Pancreas (tissue), 10 donors: ENCODE measurements at regions not wholly inside any gene's neighbourhood (a gene's known extent, or its start where the extent isn't known, plus 50 kb on each side); places are given as distances from the start of the nearest gene placed in this dataset.
"Not testable (repeated sequence)": the region's sequence is repeated elsewhere in the genome, so short reads cannot be mapped to it uniquely, and the experiment has no call there.

ENCODE experiments used
- ATAC-seq, 4 donors: fragments of 200-7000 bp; cut with Tn5 transposase; one replicate each; pipeline versions ENCODE4 v1.8.0 to v1.9.1; 2020; ENCODE audit warnings: mild to moderate bottlenecking in 4 of 4, moderate library complexity in 4 of 4
- DNase-seq, 6 donors: peaks; one replicate each; pipeline ENCODE4 v3.0.0-alpha.2; 2020
- FAIRE-seq: peaks from 2 replicates; lab custom pipeline; 2012; peaks lifted over from hg19 to GRCh38; lab: Jason Lieb, UNC
- H3K27ac ChIP-seq, 4 donors: fragments of 200-600 bp; sonication (generic); 1 replicate in 3 of 4; 2 replicates in 1 of 4; pipeline versions ENCODE4 v1.5.0 to v1.8.0; 2020
- H3K27me3 ChIP-seq, 4 donors: fragments of 200-600 bp; one replicate each; pipeline ENCODE4 v1.8.0; 2021
- H3K36me3 ChIP-seq, 3 donors: fragments of 200-600 bp; sonication (generic) in 1 of 3; one replicate each; pipeline versions ENCODE4 v1.5.0 to v1.8.0; 2020 to 2021
- H3K4me1 ChIP-seq, 3 donors: fragments of 200-600 bp; one replicate each; pipeline ENCODE4 v1.8.0; 2021
- H3K4me3 ChIP-seq, 4 donors: fragments of 200-600 bp; sonication (generic) in 2 of 4; one replicate each; pipeline versions ENCODE4 v1.5.0 to v1.8.0; 2020 to 2021
- H3K9me3 ChIP-seq, 4 donors: fragments of 200-600 bp; one replicate each; pipeline ENCODE4 v1.8.0; 2021
- WGBS, 2 donors: extraction: QIAGEN DNeasy Blood & Tissue Kit; methylation state at CpG; one replicate each; pipeline ENCODE4 v1.1.7; 2013; 5-methylcytosine and 5-hydroxymethylcytosine counted together
- intact Hi-C, 3 donors: fragments of 100-400 bp; cut with DNase I; formaldehyde crosslinking; loops; one replicate each; pipeline versions ENCODE4 v1.11.1 to v1.14.2; 2022
- TF ChIP-seq, protein P1 (sequence below), 4 donors: fragments of 200-600 bp; sonication (generic) in 3 of 4; IDR thresholded peaks; one replicate each; pipeline versions ENCODE4 v1.5.0 to v1.8.0; 2021; ENCODE audit warnings: antibody characterized with exemption in 4 of 4
- donor health status: healthy with polysubstance abuse.
- donor health status: DM: no; HTN: no; CAD: no; lungs with moderate emphysema.
- donor health status: DM: no; HTN: no; CAD: no.
- donor health status: control.
- donor health status: control.
- donor health status: Bipolar disorder and iron deficiency.
- donor health status: DM: yes; HTN: yes; CAD: no.
- donor health status: DM: no; HTN: no; CAD: no.
- donor health status: DM: no; HTN: no; CAD: no.
- donor health status: DM: yes; HTN: yes; CAD: no.

DNA sequence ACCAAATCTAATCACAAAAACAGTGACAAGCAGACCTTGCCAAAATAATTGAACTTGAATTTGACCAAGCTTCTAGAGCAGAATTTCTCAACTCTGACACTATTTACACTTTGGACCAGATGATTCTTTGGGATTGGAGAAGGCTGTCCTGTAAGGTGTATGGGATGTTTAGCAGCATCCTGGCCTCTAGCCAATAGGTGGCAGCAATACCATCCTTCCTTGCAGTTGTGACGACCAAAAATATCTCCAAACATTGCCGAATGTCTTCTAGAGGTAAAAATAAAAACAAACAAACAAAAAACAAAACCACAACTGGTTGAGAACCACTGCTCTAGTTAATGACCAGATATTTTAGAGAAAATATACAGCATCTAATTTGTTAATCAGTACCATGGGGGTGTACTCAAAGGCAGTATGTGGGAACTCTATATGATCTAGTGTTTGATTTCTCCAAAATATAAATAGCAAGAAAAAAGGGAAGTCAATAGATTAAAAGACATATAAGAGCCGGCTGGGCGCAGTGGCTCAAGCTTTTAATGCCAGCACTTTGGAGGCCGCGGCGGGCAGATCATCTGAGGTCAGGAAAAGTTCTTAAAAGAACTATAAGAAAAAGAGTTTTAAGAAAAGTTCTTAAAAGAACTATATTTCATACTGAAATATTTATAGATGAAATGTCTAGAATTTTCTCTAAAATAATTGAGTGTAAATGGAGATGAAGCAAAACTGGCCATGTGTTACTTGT lies 60.9 kb upstream of the ZNF527 start:
- no peaks in the 10 kb centered on the region for H3K4me1 ChIP-seq
- no peak for FAIRE-seq
- no peak overlapping the region for H3K4me3 ChIP-seq
- no peaks in the 10 kb centered on the region for H3K9me3 ChIP-seq
- 60 to 61% methylated on average over 7 of the region's 7 CpGs for WGBS, 2 donors
- H3K36me3 ChIP-seq: no peaks in the 10 kb centered on the region
- H3K27ac ChIP-seq: no peak overlapping the region
- TF ChIP-seq, protein P1, sequence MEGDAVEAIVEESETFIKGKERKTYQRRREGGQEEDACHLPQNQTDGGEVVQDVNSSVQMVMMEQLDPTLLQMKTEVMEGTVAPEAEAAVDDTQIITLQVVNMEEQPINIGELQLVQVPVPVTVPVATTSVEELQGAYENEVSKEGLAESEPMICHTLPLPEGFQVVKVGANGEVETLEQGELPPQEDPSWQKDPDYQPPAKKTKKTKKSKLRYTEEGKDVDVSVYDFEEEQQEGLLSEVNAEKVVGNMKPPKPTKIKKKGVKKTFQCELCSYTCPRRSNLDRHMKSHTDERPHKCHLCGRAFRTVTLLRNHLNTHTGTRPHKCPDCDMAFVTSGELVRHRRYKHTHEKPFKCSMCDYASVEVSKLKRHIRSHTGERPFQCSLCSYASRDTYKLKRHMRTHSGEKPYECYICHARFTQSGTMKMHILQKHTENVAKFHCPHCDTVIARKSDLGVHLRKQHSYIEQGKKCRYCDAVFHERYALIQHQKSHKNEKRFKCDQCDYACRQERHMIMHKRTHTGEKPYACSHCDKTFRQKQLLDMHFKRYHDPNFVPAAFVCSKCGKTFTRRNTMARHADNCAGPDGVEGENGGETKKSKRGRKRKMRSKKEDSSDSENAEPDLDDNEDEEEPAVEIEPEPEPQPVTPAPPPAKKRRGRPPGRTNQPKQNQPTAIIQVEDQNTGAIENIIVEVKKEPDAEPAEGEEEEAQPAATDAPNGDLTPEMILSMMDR (IDR thresholded peaks at IDR 0.05): no peak
- DNase-seq: no peak
- intact Hi-C loops: no loop called here
- ATAC-seq: no peak
- no peaks in the 10 kb centered on the region for H3K27me3 ChIP-seq

DNA sequence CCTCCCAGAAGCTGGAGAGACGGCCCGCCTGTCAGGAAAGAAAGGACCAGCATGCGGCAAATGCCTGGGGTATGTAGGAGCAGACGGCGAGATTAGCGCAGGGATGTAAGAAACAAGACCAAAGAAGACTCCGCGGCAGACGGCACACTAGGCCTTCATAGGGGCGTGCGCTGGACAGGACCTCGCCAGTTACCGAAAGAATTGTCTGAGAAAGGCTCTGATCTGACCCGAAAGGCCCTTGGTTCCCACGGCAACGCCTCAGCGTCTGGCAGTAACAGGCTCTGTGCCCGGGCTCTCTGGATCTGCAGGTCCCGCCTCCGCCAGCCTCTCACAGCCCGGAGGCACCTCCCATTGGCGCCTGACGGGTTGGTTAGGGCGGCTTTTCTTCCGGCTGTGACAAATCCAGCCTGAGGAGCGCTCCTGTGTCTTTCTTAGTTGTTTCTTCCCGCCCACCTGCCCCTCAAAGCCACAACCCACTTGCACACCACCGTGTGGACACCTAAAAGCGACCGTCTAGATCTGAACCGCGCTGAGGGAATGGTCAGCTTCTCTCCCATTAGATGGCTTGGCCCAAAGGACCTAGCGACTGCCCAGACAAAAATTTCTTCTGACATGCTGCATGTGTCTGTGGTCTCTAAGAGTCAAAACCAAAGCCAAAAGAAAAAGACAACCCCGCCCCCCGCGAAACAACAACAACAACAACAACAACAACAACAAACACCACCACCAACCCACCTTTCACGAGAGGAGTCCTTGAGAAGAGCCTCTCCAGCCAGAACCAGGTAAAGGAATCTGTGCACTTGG lies 58.2 kb upstream of the ZNF527 start:
- H3K36me3 ChIP-seq, H3K9me3 ChIP-seq, H3K27me3 ChIP-seq, H3K27ac ChIP-seq, intact Hi-C loops, H3K4me1 ChIP-seq: not testable (repeated sequence)
- 4% methylated on average over 30 to 36 of the region's 37 CpGs for WGBS, 2 donors
- H3K4me3 ChIP-seq: peak overlapping the region in 2 of 4 donors; percentile 18 to 29
- FAIRE-seq (peak; percentile 93), DNase-seq (peak in 5 of 6 donors; percentile 34 to 62 (median 53)), ATAC-seq (peak; percentile 51 to 86 (median 82))

DNA sequence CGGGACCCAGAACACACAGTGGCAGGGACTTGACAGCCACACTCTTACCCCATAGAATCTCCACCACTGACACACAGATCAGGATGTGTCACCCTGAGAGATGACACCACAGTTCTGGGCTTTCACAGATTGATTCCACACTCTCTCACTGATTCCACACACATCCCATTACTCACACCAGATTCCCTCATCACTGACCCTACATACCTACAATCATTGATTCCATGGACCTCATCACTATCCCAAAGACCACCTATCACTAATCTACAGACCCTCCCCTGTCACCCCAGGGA lies 57.6 kb upstream of the ZNF527 start:
- H3K36me3 ChIP-seq: no peaks in the 10 kb centered on the region
- intact Hi-C loops: no loop called here
- DNase-seq (no peak), ATAC-seq (no peak), FAIRE-seq (no peak)
- no peak overlapping the region for H3K27ac ChIP-seq
- H3K4me1 ChIP-seq: peaks cover 0 to under 1% (median 0%) of the 10 kb centered on the region in 3 donors
- H3K4me3 ChIP-seq: no peak overlapping the region
- TF ChIP-seq, protein P1 (IDR thresholded peaks at IDR 0.05): no peak
- WGBS, 2 donors: 81 to 88% methylated on average over 1 of the region's 1 CpG
- H3K27me3 ChIP-seq: no peaks in the 10 kb centered on the region
- H3K9me3 ChIP-seq: no peaks in the 10 kb centered on the region

DNA sequence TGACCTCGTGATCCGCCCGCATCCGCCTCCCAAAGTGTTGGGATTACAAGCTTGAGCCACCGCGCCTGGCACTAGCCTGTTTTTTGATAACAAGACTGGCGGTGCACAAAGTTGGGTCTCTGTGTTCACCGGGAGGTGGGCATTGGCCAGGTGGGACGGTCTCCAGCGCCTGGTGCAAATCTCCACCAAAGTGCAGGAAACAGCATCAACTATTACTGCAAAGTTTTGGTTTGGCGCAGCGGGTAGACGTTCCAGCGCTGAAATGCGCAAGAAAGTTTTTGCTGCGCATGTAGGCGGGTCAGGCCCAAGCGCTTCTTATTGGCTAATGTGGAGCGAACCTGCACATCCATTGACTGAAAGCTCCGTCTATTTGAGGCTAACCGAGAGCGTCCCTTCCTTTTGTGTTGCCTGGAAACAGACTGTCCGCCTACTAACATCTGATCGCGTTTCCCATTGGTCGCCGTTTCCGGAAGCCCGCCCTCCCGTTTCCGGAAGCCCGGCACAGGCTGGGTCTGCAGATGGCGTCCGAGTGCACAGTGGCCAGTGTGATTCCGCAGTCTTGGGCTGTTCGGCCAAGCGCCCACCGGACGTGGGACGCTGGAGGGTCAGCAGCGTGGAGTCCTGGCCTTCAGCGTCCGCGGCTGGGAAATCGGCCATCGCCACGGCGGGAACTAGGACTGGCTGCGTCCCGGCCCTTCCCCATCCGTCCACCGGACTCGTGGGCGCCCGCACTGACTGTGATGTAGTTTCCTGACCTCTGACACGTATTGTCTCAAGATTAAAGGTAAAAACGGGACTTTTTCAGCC lies 53.3 kb upstream of the ZNF527 start:
- intact Hi-C loops: no loop called here

DNA sequence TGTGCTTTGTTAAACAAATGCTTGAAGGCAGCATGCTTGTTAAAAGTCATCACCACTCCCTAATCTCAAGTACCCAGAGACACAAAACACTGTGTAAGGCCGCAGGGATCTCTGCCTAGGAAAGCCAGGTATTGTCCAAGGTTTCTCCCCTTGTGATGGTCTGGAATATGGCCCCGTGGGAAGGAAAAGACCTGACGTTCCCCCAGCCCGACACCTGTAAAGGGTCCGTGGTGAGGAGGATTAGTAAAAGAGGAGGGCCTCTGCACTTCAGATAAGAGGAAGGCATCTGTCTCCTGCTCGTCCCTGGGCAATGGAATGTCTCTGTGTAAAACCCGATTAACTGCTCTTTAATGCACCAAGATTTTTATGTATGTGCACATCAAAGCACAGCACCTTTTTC lies 49.9 kb upstream of the ZNF527 start:
- H3K36me3 ChIP-seq, FAIRE-seq, DNase-seq, intact Hi-C loops, H3K9me3 ChIP-seq, H3K4me1 ChIP-seq, H3K27me3 ChIP-seq, H3K27ac ChIP-seq, ATAC-seq, H3K4me3 ChIP-seq: not testable (repeated sequence)
- 69 to 75% methylated on average over 7 of the region's 7 CpGs for WGBS, 2 donors

More for the DNA sequence above, 53.3 kb upstream of the ZNF527 start:
- 0% methylated on average over 57 of the region's 57 CpGs for WGBS, 2 donors
- H3K4me1 ChIP-seq: peaks cover 0 to 9% (median 0%) of the 10 kb centered on the region in 3 donors
- FAIRE-seq (peak; percentile 96), DNase-seq (peak; percentile 91 to 97 (median 96)), ATAC-seq (peak; percentile 96 to 99 (median 97))
- no peaks in the 10 kb centered on the region for H3K9me3 ChIP-seq
- H3K4me3 ChIP-seq: peak overlapping the region; percentile 43 to 93 (median 69)
- no peaks in the 10 kb centered on the region for H3K27me3 ChIP-seq
- peak overlapping the region; percentile 60 to 90 (median 82) for H3K27ac ChIP-seq
- no peaks in the 10 kb centered on the region for H3K36me3 ChIP-seq
- TF ChIP-seq, protein P1 (IDR thresholded peaks at IDR 0.05): no peak
